IPS-NIHi7 (cell line): ENCODE measurements at regions not wholly inside any gene's neighbourhood (a gene's known extent, or its start where the extent isn't known, plus 50 kb on each side); places are given as distances from the start of the nearest gene placed in this dataset.
"Not testable (repeated sequence)": the region's sequence is repeated elsewhere in the genome, so short reads cannot be mapped to it uniquely, and the experiment has no call there.

ENCODE experiments used
- DNase-seq: peaks from one replicate; pipeline ENCODE4 v3.0.0; 2012; ENCODE audit warnings: mixed read lengths; ENCODE audit errors: extremely low spot score

- DNase-seq = not testable (repeated sequence)
Measured at GRCh38 chr3:193927413-193928206, 208.3 kb upstream of the HES1 start.

DNA sequence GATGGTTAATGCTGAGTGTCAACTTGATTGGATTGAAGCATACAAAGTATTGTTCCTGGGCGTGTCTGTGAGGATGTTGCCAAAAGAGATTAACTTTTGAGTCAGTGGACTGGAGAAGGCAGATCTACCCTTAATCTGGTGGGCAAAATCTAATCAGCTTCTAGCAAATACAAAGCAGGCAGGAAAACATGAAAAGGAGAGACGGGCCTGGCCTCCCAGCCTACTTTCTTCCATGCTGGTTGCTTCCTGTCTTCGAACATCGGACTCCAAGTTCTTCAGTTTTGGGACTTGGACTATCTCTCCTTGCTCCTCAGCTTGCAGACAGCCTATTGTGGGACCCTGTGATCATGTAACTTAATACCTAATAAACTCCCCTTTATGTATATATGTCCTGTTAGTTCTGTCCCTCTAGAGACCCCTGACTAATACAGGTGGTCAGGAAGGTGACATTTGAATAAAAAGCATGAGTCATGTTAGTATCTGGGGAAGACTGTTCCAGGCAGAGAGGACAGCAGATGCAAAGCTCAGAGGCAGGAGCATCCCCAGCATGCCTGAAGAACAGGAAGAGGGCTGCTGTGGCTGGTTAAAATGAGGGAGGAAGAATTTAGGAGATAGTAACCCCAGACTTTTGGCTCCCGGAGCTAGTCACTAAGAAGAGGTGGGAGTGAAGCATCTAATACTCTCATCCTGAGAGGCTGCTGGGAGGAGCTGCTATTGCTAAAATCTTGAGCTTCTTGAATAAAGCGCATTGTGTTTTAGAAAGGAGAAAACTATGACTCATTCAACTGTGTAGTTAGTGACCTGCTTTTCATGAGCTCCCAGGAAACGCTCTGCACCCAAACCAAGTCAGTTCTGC is 207.4 kb upstream of the HES1 start:
- no peak for DNase-seq

GRCh38 chr3:193929373-193929772 is 206.6 kb upstream of the HES1 start:
- no peak for DNase-seq

GRCh38 chr3:193929921-193930646 is 205.9 kb upstream of the HES1 start:
- DNase-seq = no peak

- DNase-seq = no peak
Measured at GRCh38 chr3:193932136-193932535, 203.8 kb upstream of the HES1 start.

DNA sequence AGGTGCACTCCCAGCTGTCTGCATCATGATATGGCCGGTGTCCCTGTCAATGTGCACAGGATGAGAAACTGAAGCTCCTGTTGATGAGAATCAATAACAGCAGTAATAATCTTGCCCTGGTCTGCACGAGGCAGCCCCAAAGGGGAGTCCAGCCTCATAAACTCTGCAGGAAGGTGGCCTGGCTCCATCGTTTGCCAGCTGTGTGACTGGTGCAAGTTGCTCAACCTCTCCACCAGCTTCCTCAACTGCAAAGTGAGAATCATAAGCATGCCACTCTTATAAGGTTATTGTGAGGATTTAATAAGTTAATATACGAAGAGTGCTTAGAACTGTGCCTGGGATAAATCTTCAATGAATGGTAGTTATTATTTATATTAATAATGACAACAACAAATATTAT is 203.4 kb upstream of the HES1 start:
- no peak for DNase-seq

- no peak for DNase-seq
Measured at GRCh38 chr3:193933451-193933850, 202.5 kb upstream of the HES1 start.

GRCh38 chr3:193935916-193936315 is 200.0 kb upstream of the HES1 start:
- DNase-seq = no peak

DNA sequence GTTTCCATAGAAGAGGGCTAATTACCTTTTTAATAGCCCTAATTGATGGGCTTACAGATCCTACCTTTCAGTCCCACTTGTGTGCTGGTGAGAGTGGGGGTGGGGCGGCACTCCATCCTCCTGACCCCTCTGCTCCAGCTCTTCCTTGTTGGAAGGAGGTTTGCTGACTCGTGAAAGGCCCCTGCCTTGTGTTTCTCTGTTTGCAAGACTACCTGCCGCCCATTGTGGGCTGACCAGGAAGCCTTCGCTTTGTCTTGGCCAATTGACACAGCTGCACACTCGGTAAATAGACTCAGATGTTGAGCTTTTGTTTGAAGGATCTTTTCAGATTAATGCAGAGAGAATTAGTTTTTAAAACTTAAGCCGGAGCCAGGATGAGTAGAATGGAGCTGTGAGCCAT is 197.3 kb upstream of the HES1 start:
- peak; percentile 52 for DNase-seq

- DNase-seq = no peak
Measured at GRCh38 chr3:193939527-193939926, 196.4 kb upstream of the HES1 start.

- no peak for DNase-seq
Measured at GRCh38 chr3:193940526-193940925, 195.4 kb upstream of the HES1 start.

GRCh38 chr3:193941486-193941885 is 194.5 kb upstream of the HES1 start:
- DNase-seq = no peak

- DNase-seq = no peak
Measured at GRCh38 chr3:193942516-193943055, 193.4 kb upstream of the HES1 start.

- peak; percentile 64 for DNase-seq
Measured at GRCh38 chr3:193943200-193943599, 192.7 kb upstream of the HES1 start.

DNA sequence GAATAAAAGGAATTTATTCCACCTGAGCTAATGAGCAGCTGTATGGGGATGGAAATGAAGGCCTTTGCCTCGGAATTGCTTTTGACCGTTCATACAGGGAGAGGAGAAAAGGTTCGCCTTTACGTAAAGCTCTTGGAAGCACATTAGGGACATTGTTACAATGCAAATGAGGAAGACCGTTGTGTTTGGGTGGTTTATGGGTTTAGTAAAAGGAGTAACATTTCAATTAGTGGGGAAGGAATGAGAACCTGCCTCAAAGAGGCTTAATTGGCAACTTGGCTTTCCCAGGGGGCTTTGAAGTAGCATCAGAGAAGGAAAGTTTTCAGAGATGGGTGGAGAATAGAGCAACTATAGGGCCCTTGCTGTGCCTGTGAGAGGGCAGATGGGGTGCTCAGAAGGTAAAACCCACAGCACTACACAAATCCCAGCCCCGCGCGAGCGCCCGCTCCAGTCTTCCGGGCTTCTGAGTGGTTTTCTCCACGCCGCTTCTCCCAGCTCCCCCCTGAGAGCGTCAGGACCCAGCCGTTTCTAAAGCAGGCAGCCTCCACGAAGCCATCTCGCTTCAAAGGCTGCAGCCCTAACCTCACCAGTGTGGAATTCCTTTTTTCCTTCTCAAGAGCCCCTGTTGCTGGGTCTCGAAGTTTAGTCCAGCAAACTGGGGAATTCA is 192.0 kb upstream of the HES1 start:
- DNase-seq = no peak

- no peak for DNase-seq
Measured at GRCh38 chr3:193944518-193944884, 191.4 kb upstream of the HES1 start.

DNA sequence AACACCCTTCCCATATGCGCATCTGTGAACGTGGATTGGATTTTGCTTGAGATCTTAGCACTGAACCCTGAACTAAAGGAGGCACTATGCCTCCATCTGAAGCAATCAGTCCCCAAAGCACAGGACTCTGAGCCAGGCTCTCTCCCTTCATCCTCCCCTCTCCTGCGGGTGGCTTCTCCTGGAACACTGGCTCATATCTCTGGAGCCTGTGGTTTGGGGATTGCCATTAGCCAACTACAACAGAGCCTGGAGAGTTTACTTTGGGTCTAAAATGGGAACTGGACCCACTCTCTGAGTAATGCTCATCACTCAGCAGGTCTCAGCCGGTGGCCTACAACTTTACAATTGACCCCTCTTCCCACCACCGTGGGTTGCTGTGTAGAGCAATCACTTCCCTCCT is 190.8 kb upstream of the HES1 start:
- DNase-seq = no peak

DNA sequence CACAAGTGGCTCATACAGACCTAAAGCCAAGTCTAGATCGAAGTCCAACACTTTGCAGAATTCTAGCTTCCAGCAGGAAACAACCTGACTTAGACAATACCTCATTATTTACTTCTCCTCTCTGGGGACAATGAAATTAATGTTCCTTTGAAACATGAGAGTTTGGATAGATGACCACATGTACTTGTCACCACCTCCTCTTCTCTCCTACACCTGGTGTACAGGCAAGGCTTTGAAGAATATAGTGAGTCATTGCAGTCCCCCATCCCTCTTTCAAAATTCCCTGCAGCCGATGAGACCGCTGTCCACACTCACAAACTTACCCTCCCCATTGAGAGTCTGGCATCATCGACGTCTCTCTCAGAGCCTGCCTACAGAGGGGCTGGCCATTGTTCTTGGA is 189.0 kb upstream of the HES1 start:
- no peak for DNase-seq

DNA sequence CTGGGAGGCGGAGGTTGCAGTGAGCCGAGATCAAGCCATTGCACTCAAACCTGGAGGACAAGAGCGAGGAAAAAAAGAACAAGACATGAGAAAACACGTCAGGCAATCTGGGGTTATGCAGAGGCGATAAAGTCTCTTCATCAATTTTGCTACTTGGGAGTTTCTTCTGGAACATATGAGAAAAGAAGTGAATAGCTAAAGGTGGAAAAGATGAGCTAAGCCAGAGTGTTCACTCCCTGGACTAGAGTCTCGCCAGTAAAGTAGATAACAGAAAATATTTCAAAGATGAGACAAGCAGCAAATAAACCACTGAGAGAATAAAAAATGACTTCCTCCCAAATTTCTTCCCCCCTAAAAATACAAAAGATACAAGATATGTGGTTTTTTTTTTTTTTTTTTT is 188.4 kb upstream of the HES1 start:
- DNase-seq = no peak

GRCh38 chr3:193948459-193948858 is 187.5 kb upstream of the HES1 start:
- no peak for DNase-seq

- DNase-seq = no peak
Measured at GRCh38 chr3:193951859-193952258, 184.1 kb upstream of the HES1 start.

- DNase-seq = no peak
Measured at GRCh38 chr3:193954752-193955151, 181.2 kb upstream of the HES1 start.
